Astrocyte of the hippocampus (primary cell): ENCODE measurements at regions not wholly inside any gene's neighbourhood (a gene's known extent, or its start where the extent isn't known, plus 50 kb on each side); places are given as distances from the start of the nearest gene placed in this dataset.

Source experiments
- DNase-seq: peaks from one replicate; pipeline ENCODE4 v3.0.0; 2011; ENCODE audit warnings: low read depth, low spot score

DNA sequence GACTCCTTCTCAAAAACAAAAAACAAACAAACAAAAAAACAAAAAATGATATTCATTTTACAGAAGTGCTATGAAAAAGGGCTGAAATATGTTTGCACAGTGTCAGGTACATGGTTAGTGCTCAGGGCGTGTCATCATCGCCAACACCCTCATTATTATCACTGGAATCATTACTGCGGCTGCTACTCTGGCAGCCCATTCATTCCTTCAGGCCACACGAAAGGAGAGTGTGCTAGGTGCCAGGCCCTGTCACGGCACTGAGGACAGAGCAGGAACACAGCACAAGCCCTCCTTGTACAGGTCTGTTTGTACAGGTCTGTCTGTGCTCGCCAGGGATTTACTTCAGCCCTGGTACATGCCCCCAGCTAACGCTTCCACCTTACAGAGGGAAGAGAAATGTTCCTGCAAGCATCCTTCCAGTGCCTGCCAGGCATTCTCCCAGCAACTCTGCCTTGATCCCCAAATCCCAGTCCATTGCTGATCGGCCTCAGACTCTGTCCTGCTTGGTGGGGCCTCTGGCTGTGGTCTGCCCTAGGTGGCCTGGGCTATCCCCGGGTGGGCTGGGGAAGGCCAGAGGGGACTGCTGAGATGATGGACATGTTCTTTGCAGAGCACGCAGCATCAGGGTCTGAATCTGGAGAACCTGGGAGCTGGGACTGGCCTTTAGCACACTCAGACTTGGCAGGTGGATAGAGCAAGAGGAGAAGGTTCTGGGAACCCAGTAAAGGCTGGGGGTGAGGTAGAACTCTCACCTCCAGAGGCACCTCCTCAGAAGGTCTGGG is 210.7 kb downstream of the URI1 start:
- DNase-seq = no peak

DNA sequence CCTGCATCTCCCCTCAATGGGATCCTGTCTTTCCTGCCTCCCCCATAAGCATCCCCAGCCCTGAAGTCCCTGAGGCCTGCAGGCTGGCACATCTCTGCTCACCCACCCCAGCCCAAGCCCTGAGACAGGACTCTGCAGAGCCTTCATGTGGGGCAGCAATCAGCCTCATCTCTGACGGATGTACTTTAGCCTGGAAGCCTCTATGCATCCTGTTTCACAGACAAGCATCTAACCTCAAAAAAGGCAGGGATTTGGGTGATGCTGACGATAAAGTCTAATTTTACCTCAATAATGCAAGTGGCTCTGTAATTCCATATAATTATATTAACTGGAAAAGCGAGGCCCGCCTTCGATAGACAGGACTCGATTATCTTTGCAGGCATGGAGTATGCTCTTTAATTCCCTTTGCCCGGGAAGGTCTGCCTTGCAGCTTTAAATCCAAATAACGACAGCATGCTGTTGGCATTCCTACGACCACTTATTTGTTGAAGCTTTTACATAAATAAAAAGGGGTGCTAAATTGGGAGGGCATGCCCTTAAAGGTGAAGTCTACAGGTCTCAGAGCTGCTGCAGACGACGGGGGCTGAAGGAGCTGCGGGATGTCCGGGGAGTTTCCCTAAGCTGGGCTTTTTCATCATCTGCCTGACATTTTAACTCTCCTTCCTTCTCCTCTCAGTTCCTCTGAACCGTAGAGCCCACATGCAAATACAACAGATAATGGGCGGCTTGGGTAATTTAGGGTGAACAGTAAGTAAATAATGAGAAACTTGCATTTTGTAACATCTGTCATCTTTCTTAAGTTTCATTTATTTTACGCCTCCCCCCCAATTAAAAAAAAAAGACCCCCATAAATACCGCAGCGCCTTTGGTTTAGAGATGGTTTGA is 211.5 kb downstream of the URI1 start:
- DNase-seq = no peak

- no peak for DNase-seq
Measured at GRCh38 chr19:30154410-30154809, 212.4 kb downstream of the URI1 start.

DNA sequence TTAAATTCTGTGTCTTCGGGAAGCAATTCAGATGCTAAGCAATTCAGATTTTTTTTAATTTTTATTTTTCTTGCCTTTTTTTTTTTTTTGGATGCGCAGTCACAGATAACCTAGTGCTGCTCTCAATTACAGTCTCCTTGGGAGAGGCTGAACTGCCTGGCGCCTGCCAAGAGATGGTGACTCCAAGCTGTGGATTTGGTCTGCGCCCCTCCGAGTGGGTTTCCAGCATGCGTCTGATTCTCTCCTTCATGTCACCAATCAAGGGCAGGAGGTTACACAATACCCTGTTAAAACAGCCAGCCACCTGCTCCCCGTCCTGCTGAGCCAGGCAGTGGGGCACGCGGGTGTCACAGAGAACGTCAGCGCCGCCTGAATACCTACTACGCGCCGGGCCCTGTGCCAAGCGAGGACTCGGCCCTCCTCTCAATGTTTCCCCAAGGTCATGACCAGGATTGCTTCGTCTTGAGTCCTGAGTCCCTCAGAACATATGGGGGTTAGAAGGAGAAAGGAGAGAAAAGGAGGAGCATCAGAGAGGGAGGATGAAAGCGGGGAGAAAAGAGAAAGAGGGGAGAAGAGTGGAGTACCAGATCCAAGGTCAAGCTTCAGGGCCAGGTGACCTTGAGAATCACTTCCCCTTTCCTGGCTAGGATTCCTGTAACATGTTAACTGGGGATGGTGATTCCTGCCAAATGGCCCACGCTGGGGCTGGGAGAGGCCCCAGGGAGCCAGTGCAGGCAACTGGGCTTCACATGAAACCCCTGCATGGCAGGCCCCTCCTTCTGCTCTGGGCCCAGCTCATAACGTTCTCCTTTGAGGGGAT is 213.6 kb downstream of the URI1 start:
- DNase-seq = no peak

- no peak for DNase-seq
Measured at GRCh38 chr19:30156646-30157045, 214.6 kb downstream of the URI1 start.

DNA sequence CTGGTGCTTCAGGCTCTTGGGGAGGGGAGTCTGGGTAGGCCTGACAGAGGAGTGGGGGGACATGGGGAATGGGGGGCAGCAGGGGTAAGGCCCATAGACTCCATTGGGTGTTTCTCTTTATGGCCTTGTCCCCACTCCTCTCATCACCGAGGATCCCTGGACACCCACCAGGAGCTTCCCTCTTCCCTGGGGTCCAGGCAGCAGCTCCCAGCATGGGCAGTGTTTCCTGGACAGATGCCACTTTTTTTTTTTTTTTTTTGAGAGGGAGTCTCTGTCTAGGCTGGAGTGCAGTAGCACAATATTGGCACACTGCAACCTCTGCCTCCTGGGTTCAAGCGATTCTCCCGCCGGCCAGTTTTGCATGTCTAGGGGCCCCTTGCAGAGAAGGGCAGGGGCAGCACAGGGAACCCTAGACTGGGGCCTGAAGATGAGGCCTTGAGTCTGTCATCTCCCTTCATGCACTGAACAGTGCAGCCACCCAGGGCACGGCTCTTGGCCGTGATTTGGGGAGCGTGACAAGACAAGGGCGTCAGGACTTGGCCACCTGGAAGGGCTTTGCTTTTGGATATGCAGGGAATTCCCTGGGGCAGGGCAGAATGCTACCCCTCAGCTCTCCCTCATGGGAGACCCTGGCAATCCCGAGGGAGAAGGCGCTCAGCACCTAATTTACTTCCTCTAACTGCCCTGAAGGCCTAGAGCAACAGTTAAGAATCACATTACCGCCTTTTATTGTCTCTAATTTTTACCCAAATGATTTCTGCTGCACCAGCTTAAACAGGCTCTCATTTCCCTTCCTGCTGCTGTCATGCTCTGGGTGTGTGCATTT is 213.9 kb upstream of the ZNF536 start:
- no peak for DNase-seq

- no peak for DNase-seq
Measured at GRCh38 chr19:30158893-30159245, 213.3 kb upstream of the ZNF536 start.

GRCh38 chr19:30159636-30160035 is 212.5 kb upstream of the ZNF536 start:
- no peak for DNase-seq

DNA sequence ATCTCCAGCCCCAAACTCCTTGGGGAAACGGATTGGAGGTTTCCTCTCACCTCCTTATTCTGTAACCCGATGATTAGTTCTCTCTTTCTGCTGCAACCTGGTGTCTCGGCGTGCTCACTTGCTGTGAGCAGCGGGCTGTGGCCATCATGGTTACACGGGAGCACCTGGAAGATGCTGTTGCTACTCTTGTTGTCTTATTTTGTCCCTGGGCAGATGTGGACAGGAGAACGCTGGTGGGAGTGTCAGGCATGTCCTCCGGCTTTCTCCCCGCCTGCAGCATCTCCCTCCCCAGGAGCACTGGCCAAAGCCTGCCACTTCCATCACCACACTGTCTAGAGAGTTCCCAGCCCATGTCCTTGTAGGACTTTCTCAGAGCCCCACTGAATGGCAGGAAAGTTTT is 211.8 kb upstream of the ZNF536 start:
- DNase-seq = no peak

DNA sequence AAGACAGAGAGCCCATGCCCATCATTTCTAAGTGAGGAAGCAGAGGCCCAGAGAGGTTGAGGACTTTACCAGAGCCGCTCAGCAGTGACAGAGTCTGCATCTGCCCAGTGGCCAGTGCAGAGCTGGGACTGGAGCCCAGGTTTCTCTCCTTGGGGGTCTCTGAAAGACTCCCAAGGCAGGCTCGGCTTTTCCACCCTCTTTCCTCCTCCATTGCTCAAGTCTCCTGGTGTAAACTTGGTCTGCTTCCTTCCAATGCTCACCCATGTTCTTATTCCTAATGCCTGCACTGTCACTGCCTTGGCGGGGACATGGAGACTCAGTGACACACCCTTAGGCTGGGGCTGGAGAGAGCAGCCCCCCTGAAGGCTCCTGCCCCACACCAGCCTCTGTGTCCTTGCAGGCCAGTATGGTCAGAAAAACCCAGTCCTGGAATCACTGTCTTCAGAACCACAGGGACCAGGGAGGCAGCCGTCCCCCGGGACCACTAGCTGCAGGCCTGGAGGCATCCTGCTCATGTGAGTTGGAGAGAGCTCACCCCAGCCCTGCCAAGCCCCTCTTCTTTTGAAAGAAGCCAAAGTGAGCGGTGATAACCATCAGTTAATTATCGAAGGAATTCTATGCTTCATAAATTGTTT is 211.0 kb upstream of the ZNF536 start:
- DNase-seq = no peak

- no peak for DNase-seq
Measured at GRCh38 chr19:30161770-30162169, 210.4 kb upstream of the ZNF536 start.

DNA sequence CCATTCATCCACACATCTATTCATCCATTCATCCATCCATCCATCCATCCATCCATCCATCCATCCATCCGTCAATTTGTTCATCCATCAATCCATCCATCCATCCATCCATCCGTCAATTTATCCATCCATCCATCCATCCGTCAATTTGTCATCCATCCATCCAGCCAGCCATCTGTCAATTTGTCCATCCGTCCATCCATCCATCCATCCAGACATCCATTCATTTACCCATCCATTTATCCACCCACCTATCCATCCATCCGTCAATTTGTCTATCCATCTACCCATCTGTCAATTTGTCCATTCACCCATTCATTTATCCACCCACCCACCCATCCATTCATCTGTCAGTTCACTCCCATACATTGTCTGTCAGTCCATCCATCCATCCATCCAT is 209.5 kb upstream of the ZNF536 start:
- no peak for DNase-seq

GRCh38 chr19:30163663-30164062 is 208.5 kb upstream of the ZNF536 start:
- no peak for DNase-seq

GRCh38 chr19:30165228-30165813 is 206.9 kb upstream of the ZNF536 start:
- DNase-seq = no peak

DNA sequence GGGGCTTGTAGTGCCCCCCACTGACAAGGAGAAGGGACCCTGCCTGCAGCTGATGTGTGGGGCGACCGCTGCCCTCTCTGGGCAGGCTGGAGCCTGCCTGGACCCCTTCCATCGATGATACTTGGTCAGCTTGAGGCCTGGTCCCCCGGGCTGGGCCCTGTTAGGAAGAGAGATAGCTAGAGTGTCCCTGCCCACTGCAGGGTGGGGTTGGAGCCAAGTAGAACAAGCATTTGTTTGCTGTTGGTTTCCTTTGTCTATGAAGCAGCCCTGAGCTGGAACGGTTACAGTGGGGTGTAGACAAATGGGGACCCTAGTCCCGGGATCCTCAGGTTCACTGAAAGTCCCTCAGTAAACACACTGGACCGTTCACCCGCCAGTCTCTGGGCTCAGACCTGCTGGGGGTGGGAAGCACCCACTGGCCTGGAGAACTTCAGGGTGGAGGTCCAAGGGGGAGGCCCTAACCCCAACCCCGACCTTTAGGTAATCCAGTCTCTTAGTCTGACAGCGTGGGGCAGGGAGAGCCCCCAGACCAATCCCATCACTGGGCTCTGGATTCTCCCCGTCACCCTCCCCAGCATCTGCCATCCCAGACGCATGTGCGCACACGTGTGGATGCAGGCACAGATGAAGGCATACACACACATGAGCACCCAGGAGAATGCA is 204.8 kb upstream of the ZNF536 start:
- no peak for DNase-seq

DNA sequence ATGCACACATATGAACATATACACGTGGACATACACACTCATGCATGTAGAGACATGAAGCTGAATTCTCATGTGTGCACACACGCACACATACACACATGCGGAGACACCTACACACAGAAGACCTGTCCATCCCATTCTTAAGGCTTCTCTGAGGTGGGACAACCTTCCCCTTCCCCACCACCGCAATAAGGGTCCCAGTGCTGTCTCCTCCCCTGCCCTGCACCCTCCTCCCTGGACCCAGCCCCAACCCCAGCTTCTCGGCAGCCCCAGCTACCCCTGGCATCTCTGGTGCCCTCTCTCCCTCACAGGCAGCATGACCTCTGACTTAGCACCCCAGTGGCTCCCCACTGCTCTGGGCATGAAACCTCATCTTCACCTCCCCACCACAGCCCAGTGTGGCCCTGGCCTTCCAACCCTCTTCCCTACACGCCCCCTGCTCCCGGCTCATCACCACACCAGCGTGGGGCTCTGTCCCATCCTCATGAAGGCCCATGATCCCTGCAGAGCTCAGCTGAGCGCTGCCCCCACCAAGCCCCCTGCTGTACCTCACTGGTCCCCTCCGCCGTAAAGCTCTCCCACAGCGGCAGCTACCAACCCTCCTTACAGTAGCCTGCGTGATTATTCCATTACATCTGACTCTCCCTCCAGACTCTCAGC is 204.1 kb upstream of the ZNF536 start:
- no peak for DNase-seq

- DNase-seq = no peak
Measured at GRCh38 chr19:30168760-30169159, 203.4 kb upstream of the ZNF536 start.

- no peak for DNase-seq
Measured at GRCh38 chr19:30169196-30169900, 202.8 kb upstream of the ZNF536 start.

- DNase-seq = no peak
Measured at GRCh38 chr19:30170081-30170480, 202.1 kb upstream of the ZNF536 start.
